ENCODE measurements at regions not wholly inside any gene's neighbourhood (a gene's known extent, or its start where the extent isn't known, plus 50 kb on each side); places are given as distances from the start of the nearest gene placed in this dataset.

GRCh38 chrX:124940531-124940930, 379.1 kb upstream of the TEX13C start:
- no peaks in the 10 kb centered on the region for H3K4me1 Mint-ChIP-seq
- Histone ChIP-seq H2BK20ac (ENCODE audit: low read depth, low read length, poor library complexity, severe bottlenecking) (no peak overlapping the region), H3K27ac (ENCODE audit: insufficient read length, low read depth, low read length) (no peak overlapping the region), H3K9me3 (ENCODE audit: control insufficient read depth, low read depth, low read length) (no peaks in the 10 kb centered on the region), H4K5ac (ENCODE audit: insufficient read length, low read depth, low read length) (no peak overlapping the region), H3K23me2 (ENCODE audit: insufficient read length, low read depth, low read length, poor library complexity, severe bottlenecking) (no peaks in the 10 kb centered on the region), H3T11ph (ENCODE audit: low read length) (no peak overlapping the region), H3K18ac (ENCODE audit: insufficient read length, low read depth, low read length) (no peak overlapping the region), H3K27me3 (ENCODE audit: insufficient read depth, low read length) (no peaks in the 10 kb centered on the region), H4K91ac (ENCODE audit: insufficient read length, low read depth, low read length) (no peak overlapping the region), H4K20me1 (ENCODE audit: control insufficient read depth, insufficient read depth, insufficient read length) (no peaks in the 10 kb centered on the region), H3K79me2 (ENCODE audit: insufficient read depth, low read length) (no peaks in the 10 kb centered on the region), H3K4ac (ENCODE audit: low read depth, low read length) (no peak overlapping the region), H3K23ac (ENCODE audit: insufficient read length, low read depth, low read length) (no peak overlapping the region), H3K56ac (ENCODE audit: insufficient read length, low read depth, low read length) (no peak overlapping the region), H2BK120ac (ENCODE audit: low read depth, low read length, poor library complexity, severe bottlenecking) (no peak overlapping the region), H2BK5ac (ENCODE audit: insufficient read length, low read length) (no peak overlapping the region), H3K9ac (ENCODE audit: extremely low read depth, insufficient read length, low read length) (no peak overlapping the region), H3K4me2 (ENCODE audit: insufficient read depth, insufficient read length, low read length) (no peak overlapping the region), H3K14ac (ENCODE audit: insufficient read depth, low read length) (no peak overlapping the region), H3K79me1 (ENCODE audit: insufficient read depth, low read depth, low read length, poor library complexity, severe bottlenecking) (no peaks in the 10 kb centered on the region), H2AK5ac (ENCODE audit: insufficient read length, low read length) (no peak overlapping the region), H2BK12ac (ENCODE audit: insufficient read length, low read depth, low read length) (no peak overlapping the region), H2BK15ac (ENCODE audit: low read depth, low read length) (no peak overlapping the region), H3K4me1 (ENCODE audit: insufficient read depth, low read length) (no peaks in the 10 kb centered on the region), H2AFZ (ENCODE audit: low read length) (no peak overlapping the region), H4K8ac (replicated peaks; ENCODE audit: insufficient read length, low read depth, low read length) (no peak overlapping the region)
- no peaks in the 10 kb centered on the region for H3K27me3 Mint-ChIP-seq (ENCODE audit: low read depth)
- no peak overlapping the region for H3K27ac Mint-ChIP-seq
- no peaks in the 10 kb centered on the region; a peak in 3 of 5 replicates for H3K9me3 Mint-ChIP-seq
- no peak for DNase-seq
- H3K4me3 Mint-ChIP-seq: no peak overlapping the region
- WGBS (ENCODE audit: extremely low coverage, insufficient read length, low lambda C conversion rate): no CpG with 5 or more reads among the region's 3 CpGs
- no peaks in the 10 kb centered on the region for H3K36me3 Mint-ChIP-seq (ENCODE audit: insufficient read depth in 1 of 3, low read depth in 3 of 3)
- TF ChIP-seq CTCF (conservative IDR thresholded peaks at IDR 0.05): no peak
